SU-DHL-6 (cell line): ENCODE measurements at regions not wholly inside any gene's neighbourhood (a gene's known extent, or its start where the extent isn't known, plus 50 kb on each side); places are given as distances from the start of the nearest gene placed in this dataset.

Experiments
- EZH2phosphoT487 ChIP-seq: fragments of 200-600 bp; sonication (generic), shearing (Covaris generic); conservative IDR thresholded peaks from 2 replicates; pipeline ENCODE4 v1.6.1; 2018; ENCODE audit warnings: mild to moderate bottlenecking, antibody characterized with exemption, low read length, moderate library complexity, mixed read lengths
- TF ChIP-seq, protein P1 (sequence below): fragments of 200-600 bp; sonication (generic); IDR thresholded peaks from one replicate; pipeline ENCODE4 v1.5.1; 2017; ENCODE audit warnings: antibody characterized with exemption, mild to moderate bottlenecking, low read length, moderate library complexity; ENCODE audit not compliant: insufficient read depth, poor library complexity, severe bottlenecking

- TF ChIP-seq, protein P1, sequence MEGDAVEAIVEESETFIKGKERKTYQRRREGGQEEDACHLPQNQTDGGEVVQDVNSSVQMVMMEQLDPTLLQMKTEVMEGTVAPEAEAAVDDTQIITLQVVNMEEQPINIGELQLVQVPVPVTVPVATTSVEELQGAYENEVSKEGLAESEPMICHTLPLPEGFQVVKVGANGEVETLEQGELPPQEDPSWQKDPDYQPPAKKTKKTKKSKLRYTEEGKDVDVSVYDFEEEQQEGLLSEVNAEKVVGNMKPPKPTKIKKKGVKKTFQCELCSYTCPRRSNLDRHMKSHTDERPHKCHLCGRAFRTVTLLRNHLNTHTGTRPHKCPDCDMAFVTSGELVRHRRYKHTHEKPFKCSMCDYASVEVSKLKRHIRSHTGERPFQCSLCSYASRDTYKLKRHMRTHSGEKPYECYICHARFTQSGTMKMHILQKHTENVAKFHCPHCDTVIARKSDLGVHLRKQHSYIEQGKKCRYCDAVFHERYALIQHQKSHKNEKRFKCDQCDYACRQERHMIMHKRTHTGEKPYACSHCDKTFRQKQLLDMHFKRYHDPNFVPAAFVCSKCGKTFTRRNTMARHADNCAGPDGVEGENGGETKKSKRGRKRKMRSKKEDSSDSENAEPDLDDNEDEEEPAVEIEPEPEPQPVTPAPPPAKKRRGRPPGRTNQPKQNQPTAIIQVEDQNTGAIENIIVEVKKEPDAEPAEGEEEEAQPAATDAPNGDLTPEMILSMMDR = no peak
- TF ChIP-seq EZH2phosphoT487 = no peak
Measured at GRCh38 chr4:188665491-188666457, 526.5 kb downstream of the TRIML1 start.
